Neutrophil (primary cell): ENCODE measurements at regions not wholly inside any gene's neighbourhood (a gene's known extent, or its start where the extent isn't known, plus 50 kb on each side); places are given as distances from the start of the nearest gene placed in this dataset.

Source experiments
- H3K27ac ChIP-seq: fragments of 200-600 bp; sonication (generic); 2 replicates; pipeline ENCODE4 v1.5.1; 2016; ENCODE audit warnings: mild to moderate bottlenecking, moderate library complexity
- H3K27me3 ChIP-seq: fragments of 200-600 bp; sonication (generic); 2 replicates; pipeline ENCODE4 v1.6.0; 2016; ENCODE audit warnings: mild to moderate bottlenecking
- H3K36me3 ChIP-seq: fragments of 200-600 bp; sonication (generic); 2 replicates; pipeline ENCODE4 v1.5.1; 2017
- H3K4me1 ChIP-seq, 2 experiments: fragments of 200-600 bp in 1 of 2; sonication (generic) in 1 of 2; 1 replicate in 1 of 2; 2 replicates in 1 of 2; pipeline versions ENCODE4 v1.5.1 to v1.6.1; 2013 to 2016; ENCODE audit warnings: low read depth in 1 of 2, low read length in 1 of 2, mild to moderate bottlenecking in 1 of 2, moderate library complexity in 1 of 2; ENCODE audit not compliant: control insufficient read depth in 1 of 2, insufficient read depth in 1 of 2
- H3K4me3 ChIP-seq, 2 experiments: fragments of 200-600 bp in 1 of 2; sonication (generic) in 1 of 2; 1 replicate in 1 of 2; 2 replicates in 1 of 2; pipeline ENCODE4 v1.5.1; 2013 to 2016; ENCODE audit warnings: low read depth in 1 of 2, low read length in 1 of 2, mild to moderate bottlenecking in 1 of 2, moderate library complexity in 1 of 2
- H3K9me3 ChIP-seq: fragments of 200-600 bp; sonication (generic); 2 replicates; pipeline ENCODE4 v1.5.1; 2016
- CTCF ChIP-seq: fragments of 200-600 bp; sonication (generic); IDR thresholded peaks from 2 replicates; pipeline ENCODE4 v1.5.1; 2016; ENCODE audit warnings: antibody characterized with exemption

GRCh38 chr2:118403658-118404451 is 315.6 kb downstream of the INSIG2 start:
- no peaks in the 10 kb centered on the region for H3K36me3 ChIP-seq
- H3K4me3 ChIP-seq, result no peak overlapping the region
- peaks cover 3% of the 10 kb centered on the region for H3K27me3 ChIP-seq
- no peak for TF ChIP-seq CTCF
- H3K4me1 ChIP-seq, result no peaks in the 10 kb centered on the region
- H3K27ac ChIP-seq, result no peak overlapping the region
- H3K9me3 ChIP-seq, result no peaks in the 10 kb centered on the region

GRCh38 chr2:118388771-118389170 is 300.5 kb downstream of the INSIG2 start:
- Histone ChIP-seq H3K4me3 (no peak overlapping the region), H3K9me3 (no peaks in the 10 kb centered on the region), H3K27ac (no peak overlapping the region), H3K4me1 (no peaks in the 10 kb centered on the region), H3K27me3 (peaks cover 3% of the 10 kb centered on the region), H3K36me3 (no peaks in the 10 kb centered on the region)
- TF ChIP-seq CTCF, result no peak

GRCh38 chr2:118387509-118387908 is 299.2 kb downstream of the INSIG2 start:
- no peak overlapping the region for H3K4me3 ChIP-seq
- H3K36me3 ChIP-seq, result no peaks in the 10 kb centered on the region
- no peaks in the 10 kb centered on the region for H3K9me3 ChIP-seq
- no peak overlapping the region for H3K27ac ChIP-seq
- no peaks in the 10 kb centered on the region for H3K4me1 ChIP-seq
- H3K27me3 ChIP-seq, result peaks cover 8% of the 10 kb centered on the region
- TF ChIP-seq CTCF, result no peak

- Histone ChIP-seq H3K36me3 (no peaks in the 10 kb centered on the region), H3K27me3 (peaks cover 9% of the 10 kb centered on the region), H3K9me3 (no peaks in the 10 kb centered on the region), H3K27ac (no peak overlapping the region), H3K4me1 (no peaks in the 10 kb centered on the region), H3K4me3 (no peak overlapping the region)
- no peak for TF ChIP-seq CTCF
These were observed 298.5 kb downstream of the INSIG2 start for GRCh38 chr2:118386641-118387302.

GRCh38 chr2:118380915-118381653 is 292.8 kb downstream of the INSIG2 start:
- no peak for TF ChIP-seq CTCF
- H3K4me1 ChIP-seq, result no peaks in the 10 kb centered on the region
- no peak overlapping the region for H3K4me3 ChIP-seq
- H3K9me3 ChIP-seq, result no peaks in the 10 kb centered on the region
- H3K36me3 ChIP-seq, result no peaks in the 10 kb centered on the region
- peaks cover 28% of the 10 kb centered on the region for H3K27me3 ChIP-seq
- no peak overlapping the region for H3K27ac ChIP-seq
